ENCODE measurements at regions not wholly inside any gene's neighbourhood (a gene's known extent, or its start where the extent isn't known, plus 50 kb on each side); places are given as distances from the start of the nearest gene placed in this dataset.

GRCh38 chr15:94164202-94164807, 67.1 kb upstream of the MCTP2 start:
- H3K27me3 ChIP-seq (ENCODE audit: control insufficient read depth in 2 of 2, insufficient read depth in 2 of 2, low read length in 2 of 2): no peaks in the 10 kb centered on the region
- H3K4me2 ChIP-seq (ENCODE audit: insufficient read depth, low read length): no peak overlapping the region
- H3K9me3 ChIP-seq (replicated peaks; ENCODE audit: control insufficient read depth, insufficient read depth, low read depth, low read length): no peaks in the 10 kb centered on the region
- no peaks in the 10 kb centered on the region for H3K9me1 ChIP-seq (ENCODE audit: control insufficient read depth, insufficient read depth, low read length)
- CTCF ChIA-PET (ENCODE audit: low intra/inter-chr PET ratio): interaction anchor here (0.5 kb wide), 1 partner anchor 160 kb away, joined by 3 read pairs; no protein-coding TSS in a partner anchor
- POLR2A ChIA-PET: no interaction called here
- intact Hi-C loops (cut with micrococcal nuclease): loop anchor here (1.0 kb wide), 1 partner anchor 160 kb away; no protein-coding TSS in a partner anchor
- BruUV-seq (replicated peaks): no TSS peak
- DNase-seq (ENCODE audit: extremely low read depth in 1 of 4, low spot score in 3 of 4): peak; percentile 12 to 38 (median 22)
- H4K20me1 ChIP-seq (replicated peaks; ENCODE audit: control insufficient read depth, insufficient read depth, low read length): no peaks in the 10 kb centered on the region
- TF ChIP-seq SMAD2 (IDR thresholded peaks at IDR 0.05; ENCODE audit: low read depth, low read length) (no peak), PTTG1 (tag; IDR thresholded peaks at IDR 0.05; ENCODE audit: low read depth) (no peak), ZNF668 (CRISPR knock-in tag; IDR thresholded peaks at IDR 0.05) (no peak), CTCF (IDR thresholded peaks at IDR 0.05 in 2 of 3, conservative IDR thresholded peaks at IDR 0.05 in 1 of 3; ENCODE audit: insufficient read depth in 2 of 3, low read depth in 1 of 3, low read length in 3 of 3) (peak; percentile 40 to 57 (median 54); a peak in 5 of 6 replicates), ZBTB11 (CRISPR knock-in tag; IDR thresholded peaks at IDR 0.05) (no peak), RAD21 (CRISPR knock-in tag; conservative IDR thresholded peaks at IDR 0.05 in 1 of 2, IDR thresholded peaks at IDR 0.05 in 1 of 2) (peak; percentile 27 to 56; a peak in 3 of 4 replicates)
- FAIRE-seq: no peak
- H2AFZ ChIP-seq (ENCODE audit: low read depth, low read length): no peak overlapping the region
- 4% methylated on average over 10 of the region's 10 CpGs for WGBS (ENCODE audit: insufficient coverage, low coverage, missing lambda C conversion rate)
- no peaks in the 10 kb centered on the region for H3K79me2 ChIP-seq (ENCODE audit: control insufficient read depth, insufficient read depth, low read length)
- no peaks in the 10 kb centered on the region for H3K36me3 ChIP-seq (ENCODE audit: control insufficient read depth, insufficient read depth, low read length)
- H3K9ac ChIP-seq (ENCODE audit: insufficient read depth in 1 of 2, low read depth in 2 of 2, low read length in 2 of 2): no peak overlapping the region
- in situ Hi-C loops (cut with MboI): no loop called here
- no peak overlapping the region for H3K4me3 ChIP-seq
- no peak for ATAC-seq
- H3K27ac ChIP-seq (ENCODE audit: extremely low read depth, low read depth, low read length): no peak overlapping the region
- no peaks in the 10 kb centered on the region for H3K4me1 ChIP-seq (replicated peaks in 1 of 2; ENCODE audit: control insufficient read depth in 2 of 2, insufficient read depth in 2 of 2, low read length in 2 of 2)

Measured in K562 (cell line).